SIG-M5 treated with dmso at 0.1 percent for 504 hours (cell line): ENCODE measurements at regions not wholly inside any gene's neighbourhood (a gene's known extent, or its start where the extent isn't known, plus 50 kb on each side); places are given as distances from the start of the nearest gene placed in this dataset.
A peak's percentile ranks its signal among the peaks of the same experiment; 100 is the strongest.
"Not testable (repeated sequence)": the region's sequence is repeated elsewhere in the genome, so short reads cannot be mapped to it uniquely, and the experiment has no call there.

Source experiments
- DNase-seq: peaks from one replicate; lab custom pipeline; 2025; ENCODE audit not compliant: unreplicated experiment; lab: John Stamatoyannopoulos, UW

DNA sequence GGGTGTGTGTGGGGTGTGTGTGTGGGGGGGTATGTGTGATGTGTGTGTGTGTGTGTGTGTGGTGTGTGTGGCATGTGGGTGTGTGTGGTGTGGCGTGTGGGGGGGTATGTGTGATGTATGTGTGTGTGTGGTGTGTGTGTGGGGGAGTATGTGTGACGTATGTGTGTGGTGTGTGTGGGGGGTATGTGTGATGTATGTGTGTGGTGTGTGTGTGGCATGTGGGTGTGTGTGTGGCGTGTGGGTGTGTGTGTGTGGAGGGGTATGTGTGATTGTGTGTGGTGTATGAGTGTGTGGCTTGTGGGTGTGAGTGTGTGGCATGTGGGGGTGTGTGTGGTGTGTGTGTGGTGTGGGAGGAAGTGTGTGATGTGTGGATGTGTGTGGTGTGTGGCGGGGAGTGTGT is 442.3 kb downstream of the PREX1 start:
- DNase-seq: no peak

- DNase-seq: no peak
Observed at GRCh38 chr20:48385114-48385513, 442.7 kb downstream of the PREX1 start.

DNA sequence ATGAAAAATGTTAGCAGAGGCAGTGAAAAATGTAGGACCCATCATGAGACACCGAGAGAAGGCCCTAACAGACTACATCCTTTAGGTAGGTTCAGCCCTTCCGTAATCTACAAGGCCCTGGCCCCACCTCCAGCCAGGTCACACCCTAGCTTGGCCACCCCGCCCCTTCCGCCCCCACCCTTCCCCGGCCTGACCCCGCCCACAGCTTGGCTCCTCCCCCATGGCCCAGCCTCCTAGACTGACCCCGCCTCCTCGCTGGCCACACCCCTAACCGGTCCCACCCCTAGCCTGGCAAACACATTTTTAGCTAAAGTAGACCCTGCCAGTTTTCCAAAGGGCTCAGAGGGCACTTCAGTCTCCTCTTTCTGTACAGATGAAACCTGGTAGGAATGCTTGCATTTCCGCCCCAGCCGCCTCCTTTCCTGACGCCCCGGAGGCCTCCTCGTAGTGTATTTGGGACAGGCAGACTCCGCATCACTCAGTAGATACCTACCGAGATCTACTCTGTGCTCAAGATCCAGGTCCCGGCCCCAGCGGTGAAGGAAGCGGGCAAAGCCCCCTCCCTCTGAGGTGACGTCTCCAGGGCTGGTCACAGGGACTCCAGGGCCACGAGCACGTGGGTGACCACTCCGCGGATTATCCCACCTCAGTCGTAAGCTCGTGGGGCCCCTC is 443.5 kb downstream of the PREX1 start:
- peak; percentile 46 for DNase-seq

GRCh38 chr20:48383252-48383651 is 444.5 kb downstream of the PREX1 start:
- DNase-seq: no peak

GRCh38 chr20:48382304-48382703 is 445.5 kb downstream of the PREX1 start:
- no peak for DNase-seq

- DNase-seq: no peak
Observed at GRCh38 chr20:48381353-48382120, 446.3 kb downstream of the PREX1 start.

DNA sequence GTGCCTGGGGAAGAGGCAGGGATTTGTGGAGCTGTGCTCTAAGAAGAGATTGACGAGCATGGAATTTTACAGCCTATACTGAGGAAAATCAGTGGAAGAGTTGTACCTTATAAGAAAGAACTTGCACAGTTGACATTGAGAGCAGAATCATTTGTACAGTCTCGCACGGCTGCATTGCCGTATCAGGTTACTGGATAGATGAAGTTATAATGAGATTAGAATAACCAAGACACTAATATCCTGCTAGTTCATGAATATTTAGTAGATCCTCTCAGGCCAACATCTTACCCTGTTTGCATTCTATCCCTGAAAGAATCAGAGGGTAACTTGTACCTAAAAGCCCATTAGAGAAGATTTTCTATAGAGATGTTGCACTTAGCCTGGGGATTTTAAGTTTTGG is 447.1 kb downstream of the PREX1 start:
- DNase-seq: no peak

- no peak for DNase-seq
Observed at GRCh38 chr20:48378976-48379675, 448.7 kb downstream of the PREX1 start.

GRCh38 chr20:48377940-48378339 is 449.9 kb downstream of the PREX1 start:
- no peak for DNase-seq

- no peak for DNase-seq
Observed at GRCh38 chr20:48375804-48376203, 452.0 kb downstream of the PREX1 start.

- DNase-seq: no peak
Observed at GRCh38 chr20:48374991-48375595, 452.7 kb downstream of the PREX1 start.

GRCh38 chr20:48374031-48374907 is 453.5 kb downstream of the PREX1 start:
- DNase-seq: not testable (repeated sequence)

GRCh38 chr20:48373555-48373934 is 454.3 kb downstream of the PREX1 start:
- DNase-seq: no peak

GRCh38 chr20:48372851-48373554 is 454.8 kb downstream of the PREX1 start:
- DNase-seq: not testable (repeated sequence)

DNA sequence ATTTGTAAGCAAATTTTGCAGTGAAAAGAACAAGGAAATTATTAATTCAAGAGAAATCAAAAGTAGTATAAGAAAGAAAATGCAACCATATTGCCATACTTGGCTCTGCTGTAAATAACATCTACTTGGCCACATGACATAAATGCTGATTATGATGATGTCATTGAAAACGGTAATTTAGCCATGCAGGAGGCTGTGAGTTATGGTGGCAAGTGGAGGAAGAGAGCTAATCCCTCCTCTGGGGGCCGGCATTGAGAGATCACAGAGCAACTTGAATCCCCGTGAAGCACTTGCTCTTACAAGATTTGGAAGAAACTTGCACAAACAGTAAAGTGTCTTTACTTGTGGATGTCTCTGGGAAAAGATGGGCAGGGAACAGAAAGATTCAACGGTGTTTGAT is 456.6 kb downstream of the PREX1 start:
- DNase-seq: no peak

DNA sequence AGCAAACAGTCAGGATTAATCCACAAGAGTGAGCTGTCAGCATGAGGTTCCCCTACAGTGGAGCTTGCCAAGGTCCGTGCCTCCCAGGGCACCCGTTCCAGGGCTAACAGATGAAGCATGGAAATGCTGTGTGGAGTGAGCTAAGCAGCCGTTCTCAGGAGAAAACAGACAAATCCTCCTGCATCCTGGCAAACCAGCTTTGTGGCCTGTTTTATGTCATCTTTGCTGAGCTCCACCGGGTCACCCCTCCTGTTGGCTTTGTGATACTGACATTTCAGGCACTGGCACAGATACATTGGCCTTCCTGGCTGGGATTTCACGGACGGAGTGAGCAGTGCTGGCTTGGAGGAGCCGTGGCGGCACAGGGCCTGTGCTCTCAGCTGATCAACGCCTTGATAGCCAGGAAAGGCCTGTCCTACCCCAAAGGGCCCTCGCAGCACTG is 459.2 kb downstream of the PREX1 start:
- DNase-seq: not testable (repeated sequence)

- not testable (repeated sequence) for DNase-seq
Observed at GRCh38 chr20:48367541-48368358, 460.0 kb downstream of the PREX1 start.

- DNase-seq: no peak
Observed at GRCh38 chr20:48366230-48366629, 461.6 kb downstream of the PREX1 start.
